ENCODE measurements at regions not wholly inside any gene's neighbourhood (a gene's known extent, or its start where the extent isn't known, plus 50 kb on each side); places are given as distances from the start of the nearest gene placed in this dataset.

GRCh38 chr3:153003441-153003840, 158.6 kb upstream of the RAP2B start:
- no peaks in the 10 kb centered on the region for H4K20me1 ChIP-seq (ENCODE audit: insufficient read depth, low read length)
- H3K4me2 ChIP-seq (ENCODE audit: low read length) = no peak overlapping the region
- H2AFZ ChIP-seq (ENCODE audit: low read length) = no peak overlapping the region
- no peaks in the 10 kb centered on the region for H3K36me3 ChIP-seq (ENCODE audit: insufficient read depth, low read length)
- BruUV-seq (replicated peaks) = no TSS peak
- H3K4me3 ChIP-seq (ENCODE audit: low read depth, low read length, poor library complexity, severe bottlenecking) = no peak overlapping the region
- no peak for DNase-seq (ENCODE audit: low spot score)
- H3K27ac ChIP-seq (ENCODE audit: low read depth, low read length, poor library complexity, severe bottlenecking) = no peak overlapping the region
- ChIA-PET POLR2A (interaction anchor here (0.6 kb wide), 2 partner anchors 55 to 427 kb away, joined by 3 to 4 read pairs; no protein-coding TSS in a partner anchor), CTCF (ENCODE audit: unreplicated experiment) (no interaction called here)
- no peaks in the 10 kb centered on the region for H3K4me1 ChIP-seq (ENCODE audit: insufficient read depth, low read length, poor library complexity, severe bottlenecking)
- H3K79me2 ChIP-seq (ENCODE audit: insufficient read depth, low read depth, low read length) = no peaks in the 10 kb centered on the region
- no peak for TF ChIP-seq EZH2phosphoT487 (IDR thresholded peaks at IDR 0.05; ENCODE audit: borderline replicate concordance, low read depth, low read length)
- TF ChIP-seq CTCF (conservative IDR thresholded peaks at IDR 0.05; ENCODE audit: low read length) = no peak
- intact Hi-C loops (cut with micrococcal nuclease; ENCODE audit: unreplicated experiment) = no loop called here
- H3K9me2 ChIP-seq (ENCODE audit: insufficient read depth, low read length) = no peaks in the 10 kb centered on the region
- H3K9me3 ChIP-seq (ENCODE audit: low read length) = no peaks in the 10 kb centered on the region

GRCh38 chr3:153003862-153004261, 158.2 kb upstream of the RAP2B start:
- no peaks in the 10 kb centered on the region for H3K4me1 ChIP-seq (ENCODE audit: insufficient read depth, low read length, poor library complexity, severe bottlenecking)
- H3K9me2 ChIP-seq (ENCODE audit: insufficient read depth, low read length) = no peaks in the 10 kb centered on the region
- H3K4me3 ChIP-seq (ENCODE audit: low read depth, low read length, poor library complexity, severe bottlenecking) = no peak overlapping the region
- H3K27ac ChIP-seq (ENCODE audit: low read depth, low read length, poor library complexity, severe bottlenecking) = no peak overlapping the region
- H3K36me3 ChIP-seq (ENCODE audit: insufficient read depth, low read length) = no peaks in the 10 kb centered on the region
- no peak for TF ChIP-seq EZH2phosphoT487 (IDR thresholded peaks at IDR 0.05; ENCODE audit: borderline replicate concordance, low read depth, low read length)
- no peak for TF ChIP-seq CTCF (conservative IDR thresholded peaks at IDR 0.05; ENCODE audit: low read length)
- no TSS peak for BruUV-seq (replicated peaks)
- no peak overlapping the region for H3K4me2 ChIP-seq (ENCODE audit: low read length)
- H3K9me3 ChIP-seq (ENCODE audit: low read length) = no peaks in the 10 kb centered on the region
- H2AFZ ChIP-seq (ENCODE audit: low read length) = no peak overlapping the region
- H3K79me2 ChIP-seq (ENCODE audit: insufficient read depth, low read depth, low read length) = no peaks in the 10 kb centered on the region
- H4K20me1 ChIP-seq (ENCODE audit: insufficient read depth, low read length) = no peaks in the 10 kb centered on the region
- ChIA-PET CTCF (ENCODE audit: unreplicated experiment) (no interaction called here), POLR2A (interaction anchor here (0.6 kb wide), 2 partner anchors 55 to 428 kb away, joined by 3 to 4 read pairs; no protein-coding TSS in a partner anchor)
- no peak for DNase-seq (ENCODE audit: low spot score)
- intact Hi-C loops (cut with micrococcal nuclease; ENCODE audit: unreplicated experiment) = no loop called here

GRCh38 chr3:153008226-153008625, 153.8 kb upstream of the RAP2B start:
- no peak overlapping the region for H3K4me2 ChIP-seq (ENCODE audit: low read length)
- no peak overlapping the region for H3K4me3 ChIP-seq (ENCODE audit: low read depth, low read length, poor library complexity, severe bottlenecking)
- H3K79me2 ChIP-seq (ENCODE audit: insufficient read depth, low read depth, low read length) = no peaks in the 10 kb centered on the region
- DNase-seq (ENCODE audit: low spot score) = no peak
- no peaks in the 10 kb centered on the region for H3K4me1 ChIP-seq (ENCODE audit: insufficient read depth, low read length, poor library complexity, severe bottlenecking)
- H3K36me3 ChIP-seq (ENCODE audit: insufficient read depth, low read length) = no peaks in the 10 kb centered on the region
- no peak overlapping the region for H2AFZ ChIP-seq (ENCODE audit: low read length)
- ChIA-PET POLR2A (no interaction called here), CTCF (ENCODE audit: unreplicated experiment) (no interaction called here)
- H3K9me3 ChIP-seq (ENCODE audit: low read length) = no peaks in the 10 kb centered on the region
- intact Hi-C loops (cut with micrococcal nuclease; ENCODE audit: unreplicated experiment) = no loop called here
- no peak overlapping the region for H3K27ac ChIP-seq (ENCODE audit: low read depth, low read length, poor library complexity, severe bottlenecking)
- BruUV-seq (replicated peaks) = no TSS peak
- H3K9me2 ChIP-seq (ENCODE audit: insufficient read depth, low read length) = no peaks in the 10 kb centered on the region
- TF ChIP-seq CTCF (conservative IDR thresholded peaks at IDR 0.05; ENCODE audit: low read length) = no peak
- no peak for TF ChIP-seq EZH2phosphoT487 (IDR thresholded peaks at IDR 0.05; ENCODE audit: borderline replicate concordance, low read depth, low read length)
- no peaks in the 10 kb centered on the region for H4K20me1 ChIP-seq (ENCODE audit: insufficient read depth, low read length)

Data from OCI-LY7 (cell line).